DMS 273 (cell line): ENCODE measurements at regions not wholly inside any gene's neighbourhood (a gene's known extent, or its start where the extent isn't known, plus 50 kb on each side); places are given as distances from the start of the nearest gene placed in this dataset.

ENCODE experiments used
- DNase-seq: peaks from one replicate; lab custom pipeline; 2025; ENCODE audit not compliant: unreplicated experiment; lab: John Stamatoyannopoulos, UW

- peak; percentile 55 for DNase-seq
Observed at GRCh38 chr9:2991292-2991691, 147.4 kb upstream of the PUM3 start.

- no peak for DNase-seq
Observed at GRCh38 chr9:2987679-2988078, 143.8 kb upstream of the PUM3 start.

GRCh38 chr9:2985343-2985742 is 141.4 kb upstream of the PUM3 start:
- no peak for DNase-seq

GRCh38 chr9:2984491-2984890 is 140.6 kb upstream of the PUM3 start:
- no peak for DNase-seq

GRCh38 chr9:2979957-2980610 is 136.2 kb upstream of the PUM3 start:
- no peak for DNase-seq

- DNase-seq = no peak
Observed at GRCh38 chr9:2972475-2972874, 128.6 kb upstream of the PUM3 start.

GRCh38 chr9:2970864-2971263 is 127.0 kb upstream of the PUM3 start:
- DNase-seq = no peak

GRCh38 chr9:2967766-2968165 is 123.9 kb upstream of the PUM3 start:
- no peak for DNase-seq

GRCh38 chr9:2966565-2967300 is 122.8 kb upstream of the PUM3 start:
- DNase-seq = no peak

- DNase-seq = no peak
Observed at GRCh38 chr9:2964470-2964869, 120.6 kb upstream of the PUM3 start.

GRCh38 chr9:2963307-2963706 is 119.4 kb upstream of the PUM3 start:
- DNase-seq = peak; percentile 47

GRCh38 chr9:2962471-2963172 is 118.7 kb upstream of the PUM3 start:
- DNase-seq = no peak

GRCh38 chr9:2958219-2958618 is 114.3 kb upstream of the PUM3 start:
- DNase-seq = peak; percentile 22

- peak; percentile 48 for DNase-seq
Observed at GRCh38 chr9:2957656-2958200, 113.8 kb upstream of the PUM3 start.

GRCh38 chr9:2955575-2955974 is 111.7 kb upstream of the PUM3 start:
- no peak for DNase-seq

- DNase-seq = no peak
Observed at GRCh38 chr9:2939368-2939767, 95.5 kb upstream of the PUM3 start.

GRCh38 chr9:2936221-2936620 is 92.3 kb upstream of the PUM3 start:
- no peak for DNase-seq

GRCh38 chr9:2934883-2935282 is 91.0 kb upstream of the PUM3 start:
- DNase-seq = no peak

- DNase-seq = no peak
Observed at GRCh38 chr9:2934241-2934650, 90.4 kb upstream of the PUM3 start.

GRCh38 chr9:2933165-2934095 is 89.5 kb upstream of the PUM3 start:
- no peak for DNase-seq

GRCh38 chr9:2928411-2928810 is 84.5 kb upstream of the PUM3 start:
- DNase-seq = no peak
